Spleen (tissue), 11 donors: ENCODE measurements at regions not wholly inside any gene's neighbourhood (a gene's known extent, or its start where the extent isn't known, plus 50 kb on each side); places are given as distances from the start of the nearest gene placed in this dataset.

Experiments used
- DNase-seq: peaks from one replicate; pipeline ENCODE4 v3.0.0-alpha.2; 2020
- H3K27ac ChIP-seq, 8 donors: fragments of 200-600 bp; sonication (generic) in 7 of 8; 1 replicate in 4 of 8; 2 replicates in 4 of 8; pipeline versions ENCODE4 v1.5.0 to v1.8.0; 2016 to 2021; ENCODE audit warnings: inconsistent platforms in 4 of 8, mild to moderate bottlenecking in 4 of 8, moderate library complexity in 1 of 8
- H3K27me3 ChIP-seq, 7 donors: fragments of 200-600 bp; sonication (generic) in 6 of 7; replicated peaks in 1 of 7; 1 replicate in 4 of 7; 2 replicates in 3 of 7; pipeline versions ENCODE4 v1.5.0 to v1.8.0; 2016 to 2021; ENCODE audit warnings: inconsistent platforms in 3 of 7, mild to moderate bottlenecking in 1 of 7
- H3K36me3 ChIP-seq, 6 donors: fragments of 200-600 bp; sonication (generic) in 5 of 6; 1 replicate in 4 of 6; 2 replicates in 2 of 6; pipeline versions ENCODE4 v1.5.0 to v1.8.0; 2016 to 2021; ENCODE audit warnings: inconsistent platforms in 2 of 6
- H3K4me1 ChIP-seq, 6 donors: fragments of 200-600 bp; sonication (generic) in 5 of 6; 1 replicate in 3 of 6; 2 replicates in 3 of 6; pipeline versions ENCODE4 v1.5.0 to v1.8.0; 2016 to 2021; ENCODE audit warnings: inconsistent platforms in 3 of 6
- H3K4me3 ChIP-seq, 8 donors: fragments of 200-600 bp; sonication (generic) in 7 of 8; 1 replicate in 4 of 8; 2 replicates in 4 of 8; pipeline versions ENCODE4 v1.5.0 to v1.8.0; 2016 to 2021; ENCODE audit warnings: inconsistent platforms in 4 of 8, mild to moderate bottlenecking in 4 of 8, moderate library complexity in 2 of 8
- H3K9me3 ChIP-seq, 8 donors: fragments of 200-600 bp; sonication (generic) in 7 of 8; 1 replicate in 4 of 8; 2 replicates in 4 of 8; pipeline versions ENCODE4 v1.5.0 to v1.8.0; 2016 to 2021; ENCODE audit warnings: inconsistent platforms in 4 of 8
- POLR2A ChIP-seq, 3 donors: fragments of 450-650 bp; IDR thresholded peaks; one replicate each; pipeline ENCODE4 v1.5.1; 2017; ENCODE audit warnings: antibody characterized with exemption in 3 of 3, mild to moderate bottlenecking in 1 of 3
- POLR2AphosphoS5 ChIP-seq, 3 donors: sonication (generic); formaldehyde crosslinking; IDR thresholded peaks; one replicate each; pipeline ENCODE4 v1.5.1; 2017; ENCODE audit warnings: antibody characterized with exemption in 3 of 3
- WGBS, 5 donors: extraction: QIAGEN DNeasy Blood & Tissue Kit in 3 of 5; methylation state at CpG; one replicate each; pipeline versions ENCODE4 v1.1.5 to v1.1.7; 2013 to 2018; 5-methylcytosine and 5-hydroxymethylcytosine counted together
- intact Hi-C: fragments of 100-400 bp; cut with DNase I; formaldehyde crosslinking; loops from one replicate; pipeline ENCODE4 v1.15.0; 2023; ENCODE audit warnings: low total_unique reads
- TF ChIP-seq, protein P1 (sequence below), 11 experiments: fragments of 200-600 bp in 7 of 11; fragments of 450-650 bp in 4 of 11; sonication (generic) in 4 of 11; IDR thresholded peaks in 8 of 11; conservative IDR thresholded peaks in 3 of 11; 1 replicate in 7 of 11; 2 replicates in 4 of 11; pipeline versions ENCODE4 v1.4.0 to v1.8.0; 2016 to 2021; ENCODE audit warnings: antibody characterized with exemption in 11 of 11, inconsistent platforms in 4 of 11, mild to moderate bottlenecking in 1 of 11
- donor health status: healthy with polysubstance abuse.
- donor health status: DM: no; HTN: no; CAD: no; lungs with moderate emphysema.
- donor health status: DM: no; HTN: no; CAD: no.
- donor health status: Bipolar disorder and iron deficiency.
- donor health status: healthy.
- donor health status: DM: no; HTN: no; CAD: no.
- donor health status: DM: yes; HTN: yes; CAD: no.

DNA sequence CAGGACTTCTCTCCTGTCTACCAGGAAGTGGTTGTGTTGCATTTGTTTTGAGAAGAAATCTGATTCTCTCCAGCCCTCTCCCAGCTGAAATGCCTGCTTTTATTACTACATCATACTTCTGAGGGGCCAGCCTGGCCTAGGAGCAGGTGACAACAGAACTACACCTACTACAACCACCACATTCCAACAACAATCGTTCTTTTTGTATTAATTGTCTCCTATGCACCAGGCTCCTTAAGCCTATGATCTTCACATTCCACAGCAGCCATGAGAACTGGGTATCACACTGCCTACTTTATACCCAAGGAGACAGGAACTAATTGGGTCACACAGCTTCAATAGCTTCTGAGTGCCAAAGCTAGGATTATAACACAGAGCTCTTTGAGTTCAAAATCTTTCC, 167.7 kb downstream of the TDRD15 start:
- H3K27me3 ChIP-seq = no peaks in the 10 kb centered on the region
- WGBS, 5 donors = 75 to 94% (median 89%) methylated on average over 1 of the region's 1 CpG
- no peak overlapping the region for H3K4me3 ChIP-seq
- no peaks in the 10 kb centered on the region for H3K36me3 ChIP-seq
- no peaks in the 10 kb centered on the region for H3K9me3 ChIP-seq
- H3K27ac ChIP-seq = no peak overlapping the region
- TF ChIP-seq, protein P1, sequence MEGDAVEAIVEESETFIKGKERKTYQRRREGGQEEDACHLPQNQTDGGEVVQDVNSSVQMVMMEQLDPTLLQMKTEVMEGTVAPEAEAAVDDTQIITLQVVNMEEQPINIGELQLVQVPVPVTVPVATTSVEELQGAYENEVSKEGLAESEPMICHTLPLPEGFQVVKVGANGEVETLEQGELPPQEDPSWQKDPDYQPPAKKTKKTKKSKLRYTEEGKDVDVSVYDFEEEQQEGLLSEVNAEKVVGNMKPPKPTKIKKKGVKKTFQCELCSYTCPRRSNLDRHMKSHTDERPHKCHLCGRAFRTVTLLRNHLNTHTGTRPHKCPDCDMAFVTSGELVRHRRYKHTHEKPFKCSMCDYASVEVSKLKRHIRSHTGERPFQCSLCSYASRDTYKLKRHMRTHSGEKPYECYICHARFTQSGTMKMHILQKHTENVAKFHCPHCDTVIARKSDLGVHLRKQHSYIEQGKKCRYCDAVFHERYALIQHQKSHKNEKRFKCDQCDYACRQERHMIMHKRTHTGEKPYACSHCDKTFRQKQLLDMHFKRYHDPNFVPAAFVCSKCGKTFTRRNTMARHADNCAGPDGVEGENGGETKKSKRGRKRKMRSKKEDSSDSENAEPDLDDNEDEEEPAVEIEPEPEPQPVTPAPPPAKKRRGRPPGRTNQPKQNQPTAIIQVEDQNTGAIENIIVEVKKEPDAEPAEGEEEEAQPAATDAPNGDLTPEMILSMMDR (IDR thresholded peaks at IDR 0.05 in 8 of 11, conservative IDR thresholded peaks at IDR 0.05 in 3 of 11) = no peak
- no peak for TF ChIP-seq POLR2AphosphoS5 (IDR thresholded peaks at IDR 0.05)
- no peak for TF ChIP-seq POLR2A (IDR thresholded peaks at IDR 0.05)
- no peak for DNase-seq
- no peaks in the 10 kb centered on the region for H3K4me1 ChIP-seq
- intact Hi-C loops = no loop called here

DNA sequence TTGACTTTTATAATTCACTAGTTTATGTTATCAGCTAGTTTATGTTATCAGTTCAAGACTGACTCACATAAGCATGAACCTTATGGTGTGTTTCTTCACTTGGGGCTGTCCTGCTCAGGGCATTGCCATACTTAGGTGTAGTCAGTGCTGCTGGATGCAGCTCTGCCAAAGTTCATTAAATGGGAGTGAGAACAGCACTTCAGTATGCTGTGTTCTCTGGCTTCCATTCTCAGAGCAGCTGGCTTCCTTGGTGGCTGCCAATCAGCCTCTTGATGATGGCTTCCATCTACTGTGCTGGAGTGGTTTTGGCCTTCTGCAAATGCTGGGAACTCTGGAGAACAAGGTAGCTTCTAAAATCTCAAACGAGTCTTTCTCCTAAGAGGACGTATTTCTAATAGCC, 170.7 kb downstream of the TDRD15 start:
- intact Hi-C loops = no loop called here
- WGBS, 5 donors = 74 to 85% (median 83%) methylated on average over 2 of the region's 2 CpGs
- no peak overlapping the region for H3K4me3 ChIP-seq
- no peaks in the 10 kb centered on the region for H3K4me1 ChIP-seq
- no peak for DNase-seq
- no peaks in the 10 kb centered on the region for H3K27me3 ChIP-seq
- H3K36me3 ChIP-seq = no peaks in the 10 kb centered on the region
- H3K27ac ChIP-seq = no peak overlapping the region
- no peak for TF ChIP-seq POLR2A (IDR thresholded peaks at IDR 0.05)
- TF ChIP-seq, protein P1 (IDR thresholded peaks at IDR 0.05 in 8 of 11, conservative IDR thresholded peaks at IDR 0.05 in 3 of 11) = no peak
- TF ChIP-seq POLR2AphosphoS5 (IDR thresholded peaks at IDR 0.05) = no peak
- H3K9me3 ChIP-seq = no peaks in the 10 kb centered on the region

DNA sequence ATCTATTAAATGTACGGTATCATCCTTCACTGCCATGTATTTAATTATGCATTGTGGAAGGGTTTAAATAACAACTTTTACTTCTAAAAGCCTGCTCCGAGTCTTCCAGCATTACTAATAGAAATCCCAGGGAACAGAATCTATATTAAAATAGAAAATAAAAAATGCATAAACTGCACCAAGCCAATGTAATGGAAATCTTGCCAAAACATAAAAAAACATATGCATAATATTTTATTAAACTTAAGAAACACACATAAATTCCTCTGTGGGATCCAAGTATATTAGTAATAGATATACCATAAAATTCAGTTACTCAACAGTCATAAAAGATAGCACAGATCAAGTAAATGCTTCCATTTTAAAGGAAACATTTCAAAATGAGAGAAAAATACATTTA, 175.6 kb downstream of the TDRD15 start:
- Histone ChIP-seq H3K4me3 (no peak overlapping the region), H3K36me3 (no peaks in the 10 kb centered on the region), H3K9me3 (no peaks in the 10 kb centered on the region), H3K27me3 (no peaks in the 10 kb centered on the region), H3K4me1 (no peaks in the 10 kb centered on the region), H3K27ac (no peak overlapping the region)
- DNase-seq = no peak
- intact Hi-C loops = no loop called here
- no peak for TF ChIP-seq POLR2A (IDR thresholded peaks at IDR 0.05)
- TF ChIP-seq, protein P1 (IDR thresholded peaks at IDR 0.05 in 8 of 11, conservative IDR thresholded peaks at IDR 0.05 in 3 of 11) = no peak
- no peak for TF ChIP-seq POLR2AphosphoS5 (IDR thresholded peaks at IDR 0.05)
- 44 to 70% (median 66%) methylated on average over 2 of the region's 2 CpGs for WGBS, 5 donors

DNA sequence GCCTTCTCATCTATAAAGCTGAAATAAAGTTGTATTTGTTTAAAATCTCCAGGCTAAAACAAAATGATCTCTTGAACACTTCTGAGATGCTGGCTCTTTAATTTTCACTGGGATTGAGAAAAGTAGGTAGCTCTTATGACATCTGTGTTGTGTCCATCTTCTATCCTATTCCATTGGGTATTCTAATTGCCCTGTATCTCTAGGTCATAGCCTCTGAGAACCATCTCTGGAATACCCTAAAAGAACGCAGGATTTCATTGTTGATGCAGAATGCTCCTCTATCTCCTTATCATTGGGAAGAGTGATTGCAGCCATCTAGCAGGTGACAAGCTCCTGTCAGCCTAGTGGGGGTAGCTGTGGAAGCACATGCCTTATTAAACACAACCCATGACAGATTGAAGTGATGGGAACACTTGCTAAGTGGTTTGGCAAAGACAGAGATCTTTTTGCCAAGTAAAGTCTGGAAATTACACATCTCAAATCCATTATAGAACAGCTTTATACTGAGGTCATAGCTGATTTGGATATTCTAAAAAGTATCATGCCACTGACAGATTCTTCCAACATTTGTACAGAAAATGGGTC, 178.2 kb downstream of the TDRD15 start:
- intact Hi-C loops = no loop called here
- Histone ChIP-seq H3K9me3 (no peaks in the 10 kb centered on the region), H3K27ac (no peak overlapping the region), H3K36me3 (no peaks in the 10 kb centered on the region), H3K27me3 (no peaks in the 10 kb centered on the region), H3K4me3 (no peak overlapping the region), H3K4me1 (no peaks in the 10 kb centered on the region)
- DNase-seq = no peak
- WGBS, 5 donors = 78 to 87% (median 83%) methylated on average over 1 of the region's 1 CpG
- no peak for TF ChIP-seq POLR2AphosphoS5 (IDR thresholded peaks at IDR 0.05)
- no peak for TF ChIP-seq POLR2A (IDR thresholded peaks at IDR 0.05)
- TF ChIP-seq, protein P1 (IDR thresholded peaks at IDR 0.05 in 8 of 11, conservative IDR thresholded peaks at IDR 0.05 in 3 of 11) = no peak
